ENCODE measurements at regions not wholly inside any gene's neighbourhood (a gene's known extent, or its start where the extent isn't known, plus 50 kb on each side); places are given as distances from the start of the nearest gene placed in this dataset.

- DNase-seq (ENCODE audit: insufficient read length, low spot score) (no peak), FAIRE-seq (no peak)
- no peak for TF ChIP-seq CTCF (IDR thresholded peaks at IDR 0.05; ENCODE audit: insufficient read depth, missing control alignments)
Observed at GRCh38 chr22:27022274-27022895, 365.0 kb downstream of the MIAT start.

DNA sequence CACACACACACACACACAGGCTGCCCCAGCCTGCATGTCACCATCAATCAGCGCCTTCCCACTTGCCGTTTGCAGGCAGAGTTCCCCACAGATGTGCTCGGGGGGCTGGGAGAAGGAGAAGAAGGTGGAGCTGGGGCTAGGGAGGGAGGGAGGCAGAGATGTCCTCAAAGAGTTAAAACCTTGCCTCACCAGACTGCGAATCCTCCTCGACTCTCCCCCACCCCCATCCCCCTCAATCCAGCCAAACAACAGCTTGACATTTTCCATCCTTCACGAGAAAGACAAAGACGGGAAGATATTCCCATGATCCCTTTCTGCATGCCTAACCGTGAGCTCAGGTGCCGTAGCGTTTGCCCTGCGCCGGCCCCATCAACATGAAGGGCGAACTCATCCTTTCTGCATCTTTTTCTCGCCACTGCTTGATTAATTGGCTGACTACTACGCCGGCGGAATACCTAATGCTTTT lies 365.5 kb downstream of the MIAT start:
- DNase-seq (ENCODE audit: insufficient read length, low spot score): no peak
- FAIRE-seq: no peak
- no peak for TF ChIP-seq CTCF (IDR thresholded peaks at IDR 0.05; ENCODE audit: insufficient read depth, missing control alignments)

DNA sequence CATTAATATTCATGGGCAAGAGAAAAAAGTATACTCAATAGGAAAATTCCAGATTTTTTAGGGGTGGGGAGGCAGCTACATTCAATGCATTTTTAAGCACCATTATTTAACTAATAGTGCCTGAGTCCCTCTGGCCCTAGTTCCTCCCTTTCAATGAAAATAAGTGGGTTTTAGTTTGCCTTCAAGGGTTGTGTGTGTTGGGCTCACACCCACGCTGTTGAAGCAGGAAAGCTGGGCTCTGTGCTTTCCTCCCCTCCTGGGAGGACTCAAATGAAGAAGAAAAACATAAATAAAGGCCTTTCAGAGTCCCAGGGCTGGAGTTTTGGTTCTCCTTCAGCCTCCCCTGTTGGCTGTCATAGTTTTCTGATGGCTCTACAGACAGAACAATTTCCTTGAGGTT lies 366.2 kb downstream of the MIAT start:
- DNase-seq (ENCODE audit: insufficient read length, low spot score): no peak
- FAIRE-seq: no peak
- no peak for TF ChIP-seq CTCF (IDR thresholded peaks at IDR 0.05; ENCODE audit: insufficient read depth, missing control alignments)

- no peak for TF ChIP-seq CTCF (IDR thresholded peaks at IDR 0.05; ENCODE audit: insufficient read depth, missing control alignments)
- FAIRE-seq: no peak
- DNase-seq (ENCODE audit: insufficient read length, low spot score): no peak
Observed at GRCh38 chr22:27024982-27025381, 367.6 kb downstream of the MIAT start.

GRCh38 chr22:27028093-27028492 lies 370.7 kb downstream of the MIAT start:
- DNase-seq (ENCODE audit: insufficient read length, low spot score) (no peak), FAIRE-seq (no peak)
- no peak for TF ChIP-seq CTCF (IDR thresholded peaks at IDR 0.05; ENCODE audit: insufficient read depth, missing control alignments)

DNA sequence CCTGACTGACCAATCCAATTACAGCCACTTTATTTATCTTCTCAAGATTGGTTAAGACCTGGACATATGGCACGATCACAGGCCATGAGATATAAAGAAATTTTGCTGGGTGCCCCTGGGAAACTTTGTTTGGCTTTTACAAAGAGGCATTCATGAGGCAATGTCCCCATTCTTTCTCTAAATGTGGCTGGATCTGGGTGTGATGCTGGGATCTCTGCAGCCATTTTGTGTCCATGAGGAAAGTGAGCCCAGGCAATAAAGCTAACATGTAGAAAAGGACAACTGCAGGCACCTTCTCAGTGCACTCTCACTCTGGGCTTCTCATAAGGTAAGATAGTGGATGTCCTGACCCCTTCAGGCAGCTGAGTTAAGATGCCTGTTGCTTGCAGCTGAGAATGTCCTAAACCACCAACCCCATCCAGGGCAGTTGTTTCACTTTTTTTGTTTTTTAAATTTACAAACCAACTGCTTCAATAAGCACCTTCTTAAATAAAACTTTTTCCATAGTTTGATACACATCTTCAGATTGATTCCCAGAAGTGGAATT lies 372.3 kb downstream of the MIAT start:
- FAIRE-seq (no peak), DNase-seq (ENCODE audit: insufficient read length, low spot score) (no peak)
- TF ChIP-seq CTCF (IDR thresholded peaks at IDR 0.05; ENCODE audit: insufficient read depth, missing control alignments): no peak

- FAIRE-seq: no peak
- peak; percentile 16 for TF ChIP-seq CTCF (IDR thresholded peaks at IDR 0.05; ENCODE audit: insufficient read depth, missing control alignments)
- DNase-seq (ENCODE audit: insufficient read length, low spot score): no peak
Observed at GRCh38 chr22:27032091-27032761, 374.8 kb downstream of the MIAT start.

Data from D721Med (cell line).